SK-N-SH treated with all-trans-retinoic acid at 6 μM for 48 hours (cell line): ENCODE measurements at regions not wholly inside any gene's neighbourhood (a gene's known extent, or its start where the extent isn't known, plus 50 kb on each side); places are given as distances from the start of the nearest gene placed in this dataset.

Source experiments
- ATAC-seq: fragments of 200-7000 bp; cut with Tn5 transposase; 3 replicates; pipeline ENCODE4 v1.9.1; 2020; ENCODE audit warnings: mild to moderate bottlenecking, moderate library complexity
- ARNTL ChIP-seq: fragments of 450-650 bp; formaldehyde crosslinking; IDR thresholded peaks from 2 replicates; pipeline ENCODE4 v1.5.0; 2020; ENCODE audit warnings: low read depth, mild to moderate bottlenecking, moderate library complexity, borderline replicate concordance
- BACH2 ChIP-seq: fragments of 250-450 bp; sonication (Bioruptor Pico); IDR thresholded peaks from 2 replicates; pipeline ENCODE4 v1.9.0; 2021; ENCODE audit warnings: mild to moderate bottlenecking, borderline replicate concordance
- CSDC2 ChIP-seq: fragments of 250-450 bp; sonication (Bioruptor Pico); IDR thresholded peaks from 2 replicates; pipeline ENCODE4 v1.5.0; 2020; ENCODE audit warnings: mild to moderate bottlenecking, moderate library complexity
- ESRRG ChIP-seq: fragments of 250-450 bp; sonication (Bioruptor Pico); IDR thresholded peaks from 2 replicates; pipeline ENCODE4 v1.6.1; 2021; ENCODE audit warnings: mild to moderate bottlenecking
- GLIS3 ChIP-seq: fragments of 250-450 bp; sonication (Bioruptor Pico); IDR thresholded peaks from 2 replicates; pipeline ENCODE4 v1.5.0; 2020; ENCODE audit warnings: mild to moderate bottlenecking, moderate library complexity
- ISL1 ChIP-seq: fragments of 250-450 bp; sonication (Bioruptor Pico); IDR thresholded peaks from 2 replicates; pipeline ENCODE4 v2.1.2; 2022; ENCODE audit warnings: mild to moderate bottlenecking, moderate library complexity
- OSR1 ChIP-seq: fragments of 250-450 bp; sonication (Bioruptor Pico); IDR thresholded peaks from 2 replicates; pipeline ENCODE4 v1.8.0; 2022; ENCODE audit warnings: moderate library complexity, mild to moderate bottlenecking, inconsistent platforms
- PPARA ChIP-seq: fragments of 250-450 bp; sonication (Bioruptor Pico); IDR thresholded peaks from 2 replicates; pipeline ENCODE4 v1.5.0; 2020; ENCODE audit warnings: mild to moderate bottlenecking, borderline replicate concordance
- RARB ChIP-seq: fragments of 250-450 bp; sonication (Bioruptor Pico); IDR thresholded peaks from 2 replicates; pipeline ENCODE4 v1.8.0; 2021; ENCODE audit warnings: mild to moderate bottlenecking, moderate library complexity
- SNAI2 ChIP-seq: fragments of 250-450 bp; sonication (Bioruptor Pico); IDR thresholded peaks from 2 replicates; pipeline ENCODE4 v1.5.0; 2020; ENCODE audit warnings: mild to moderate bottlenecking, moderate library complexity
- TOX ChIP-seq: fragments of 250-450 bp; sonication (Bioruptor Pico); IDR thresholded peaks from 2 replicates; pipeline ENCODE4 v1.8.0; 2021; ENCODE audit warnings: mild to moderate bottlenecking, moderate library complexity, borderline replicate concordance
- ZC3H10 ChIP-seq: fragments of 250-450 bp; sonication (Bioruptor Pico); IDR thresholded peaks from 2 replicates; pipeline ENCODE4 v1.5.1; 2021; ENCODE audit warnings: mild to moderate bottlenecking, moderate library complexity
- ZFP3 ChIP-seq: fragments of 250-450 bp; sonication (Bioruptor Pico); IDR thresholded peaks from 2 replicates; pipeline ENCODE4 v1.5.0; 2020; ENCODE audit warnings: mild to moderate bottlenecking, moderate library complexity
- ZFP30 ChIP-seq: fragments of 450-650 bp; formaldehyde crosslinking; IDR thresholded peaks from 2 replicates; pipeline ENCODE4 v1.5.0; 2022; ENCODE audit warnings: mild to moderate bottlenecking, moderate library complexity
- ZNF565 ChIP-seq: fragments of 450-650 bp; formaldehyde crosslinking; conservative IDR thresholded peaks from 2 replicates; pipeline ENCODE4 v1.5.0; 2020; ENCODE audit warnings: low read depth, mild to moderate bottlenecking, moderate library complexity
- ZNF70 ChIP-seq: fragments of 450-650 bp; formaldehyde crosslinking; IDR thresholded peaks from 2 replicates; pipeline ENCODE4 v1.5.0; 2020; ENCODE audit warnings: mild to moderate bottlenecking, moderate library complexity
- ZNF8 ChIP-seq: fragments of 450-650 bp; formaldehyde crosslinking; IDR thresholded peaks from 2 replicates; pipeline ENCODE4 v1.5.0; 2020; ENCODE audit warnings: mild to moderate bottlenecking, moderate library complexity
- TF ChIP-seq, protein P1 (sequence below): fragments of 250-450 bp; sonication (Bioruptor Pico); IDR thresholded peaks from 2 replicates; pipeline ENCODE4 v1.8.0; 2020; ENCODE audit warnings: mild to moderate bottlenecking, moderate library complexity, borderline replicate concordance
- TF ChIP-seq, protein P2 (sequence below): fragments of 250-450 bp; sonication (Bioruptor Pico); IDR thresholded peaks from 2 replicates; pipeline ENCODE4 v1.5.0; 2020; ENCODE audit warnings: mild to moderate bottlenecking, moderate library complexity
- TF ChIP-seq, protein P3 (sequence below): fragments of 250-450 bp; sonication (Bioruptor Pico); IDR thresholded peaks from 2 replicates; pipeline ENCODE4 v1.5.1; 2021; ENCODE audit warnings: mild to moderate bottlenecking, moderate library complexity

DNA sequence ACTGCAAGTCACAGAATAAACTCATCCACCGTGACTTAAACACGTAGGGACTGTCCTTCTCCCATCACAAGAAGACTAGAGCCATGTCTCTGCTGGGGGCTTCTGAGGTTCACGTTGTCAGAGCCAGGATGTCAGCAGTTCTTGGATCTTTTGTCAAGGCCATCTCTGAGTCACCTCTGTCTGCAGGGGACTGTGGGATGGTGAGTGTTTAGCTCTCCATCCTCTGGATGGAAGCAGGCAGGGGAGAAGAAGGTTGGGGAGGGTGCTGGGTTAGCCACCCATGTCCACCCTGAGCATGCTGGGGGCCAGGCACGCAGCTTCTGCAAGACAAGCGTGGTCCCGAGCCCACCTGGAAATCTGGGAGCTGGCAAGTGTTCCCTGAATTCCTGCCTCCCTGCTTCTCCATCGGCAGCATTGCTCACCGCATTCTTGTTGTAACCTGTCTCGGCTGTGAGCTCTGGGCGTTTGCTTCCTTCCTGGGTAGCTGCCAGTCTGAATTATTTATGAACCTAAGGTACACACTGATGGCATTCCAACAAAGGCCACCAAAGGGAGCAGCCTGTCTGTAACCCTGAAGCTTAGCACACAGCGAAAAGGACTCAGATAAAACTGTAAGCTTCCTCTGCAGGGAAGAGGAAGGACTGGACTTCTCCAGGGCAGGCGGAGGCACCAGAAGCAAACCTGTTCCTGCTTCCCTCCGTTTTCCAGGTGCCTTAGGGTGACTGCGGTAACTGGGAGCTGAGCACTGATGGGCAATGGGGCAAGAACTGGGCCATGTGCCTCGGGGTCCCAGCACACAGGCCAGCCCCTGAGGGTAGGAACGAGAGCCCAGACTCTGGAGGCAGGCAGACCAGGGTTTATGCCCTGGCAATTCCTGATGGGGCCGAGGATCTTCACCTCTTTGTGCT lies 88.6 kb downstream of the RIPK4 start:
- no peak for TF ChIP-seq ISL1
- TF ChIP-seq ZFP30, result no peak
- TF ChIP-seq ZNF565 (CRISPR knock-in tag), result no peak
- no peak for TF ChIP-seq TOX (CRISPR knock-in tag)
- TF ChIP-seq CSDC2 (CRISPR knock-in tag), result no peak
- TF ChIP-seq, protein P1, sequence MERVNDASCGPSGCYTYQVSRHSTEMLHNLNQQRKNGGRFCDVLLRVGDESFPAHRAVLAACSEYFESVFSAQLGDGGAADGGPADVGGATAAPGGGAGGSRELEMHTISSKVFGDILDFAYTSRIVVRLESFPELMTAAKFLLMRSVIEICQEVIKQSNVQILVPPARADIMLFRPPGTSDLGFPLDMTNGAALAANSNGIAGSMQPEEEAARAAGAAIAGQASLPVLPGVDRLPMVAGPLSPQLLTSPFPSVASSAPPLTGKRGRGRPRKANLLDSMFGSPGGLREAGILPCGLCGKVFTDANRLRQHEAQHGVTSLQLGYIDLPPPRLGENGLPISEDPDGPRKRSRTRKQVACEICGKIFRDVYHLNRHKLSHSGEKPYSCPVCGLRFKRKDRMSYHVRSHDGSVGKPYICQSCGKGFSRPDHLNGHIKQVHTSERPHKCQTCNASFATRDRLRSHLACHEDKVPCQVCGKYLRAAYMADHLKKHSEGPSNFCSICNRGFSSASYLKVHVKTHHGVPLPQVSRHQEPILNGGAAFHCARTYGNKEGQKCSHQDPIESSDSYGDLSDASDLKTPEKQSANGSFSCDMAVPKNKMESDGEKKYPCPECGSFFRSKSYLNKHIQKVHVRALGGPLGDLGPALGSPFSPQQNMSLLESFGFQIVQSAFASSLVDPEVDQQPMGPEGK (CRISPR knock-in tag), result no peak
- no peak for TF ChIP-seq SNAI2
- no peak for TF ChIP-seq ZC3H10
- TF ChIP-seq, protein P2, sequence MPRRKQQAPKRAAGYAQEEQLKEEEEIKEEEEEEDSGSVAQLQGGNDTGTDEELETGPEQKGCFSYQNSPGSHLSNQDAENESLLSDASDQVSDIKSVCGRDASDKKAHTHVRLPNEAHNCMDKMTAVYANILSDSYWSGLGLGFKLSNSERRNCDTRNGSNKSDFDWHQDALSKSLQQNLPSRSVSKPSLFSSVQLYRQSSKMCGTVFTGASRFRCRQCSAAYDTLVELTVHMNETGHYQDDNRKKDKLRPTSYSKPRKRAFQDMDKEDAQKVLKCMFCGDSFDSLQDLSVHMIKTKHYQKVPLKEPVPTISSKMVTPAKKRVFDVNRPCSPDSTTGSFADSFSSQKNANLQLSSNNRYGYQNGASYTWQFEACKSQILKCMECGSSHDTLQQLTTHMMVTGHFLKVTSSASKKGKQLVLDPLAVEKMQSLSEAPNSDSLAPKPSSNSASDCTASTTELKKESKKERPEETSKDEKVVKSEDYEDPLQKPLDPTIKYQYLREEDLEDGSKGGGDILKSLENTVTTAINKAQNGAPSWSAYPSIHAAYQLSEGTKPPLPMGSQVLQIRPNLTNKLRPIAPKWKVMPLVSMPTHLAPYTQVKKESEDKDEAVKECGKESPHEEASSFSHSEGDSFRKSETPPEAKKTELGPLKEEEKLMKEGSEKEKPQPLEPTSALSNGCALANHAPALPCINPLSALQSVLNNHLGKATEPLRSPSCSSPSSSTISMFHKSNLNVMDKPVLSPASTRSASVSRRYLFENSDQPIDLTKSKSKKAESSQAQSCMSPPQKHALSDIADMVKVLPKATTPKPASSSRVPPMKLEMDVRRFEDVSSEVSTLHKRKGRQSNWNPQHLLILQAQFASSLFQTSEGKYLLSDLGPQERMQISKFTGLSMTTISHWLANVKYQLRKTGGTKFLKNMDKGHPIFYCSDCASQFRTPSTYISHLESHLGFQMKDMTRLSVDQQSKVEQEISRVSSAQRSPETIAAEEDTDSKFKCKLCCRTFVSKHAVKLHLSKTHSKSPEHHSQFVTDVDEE (CRISPR knock-in tag), result no peak
- no peak for TF ChIP-seq RARB (CRISPR knock-in tag)
- no peak for TF ChIP-seq ESRRG (CRISPR knock-in tag)
- peak; percentile 57 for ATAC-seq

DNA sequence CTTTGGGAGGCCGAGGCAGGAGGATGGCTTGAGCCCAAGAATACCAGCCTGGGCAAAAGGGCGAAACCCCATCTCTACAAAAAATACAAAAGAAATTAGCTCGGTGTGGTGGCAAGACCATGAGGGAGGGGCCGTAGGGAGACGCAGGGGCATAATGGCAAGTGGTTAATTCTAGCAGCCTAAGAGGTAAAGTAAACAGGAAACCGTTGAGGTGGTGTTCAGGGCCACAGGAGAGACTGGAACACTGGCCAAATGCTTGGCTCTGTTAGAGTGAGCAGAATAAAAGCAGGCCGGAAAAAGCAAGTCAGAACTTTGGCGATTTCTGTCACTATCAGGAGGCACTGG lies 89.2 kb downstream of the RIPK4 start:
- ATAC-seq, result no peak
- no peak for TF ChIP-seq ZFP30
- no peak for TF ChIP-seq ISL1
- no peak for TF ChIP-seq TOX (CRISPR knock-in tag)
- no peak for TF ChIP-seq BACH2 (CRISPR knock-in tag)
- TF ChIP-seq, protein P2 (CRISPR knock-in tag), result no peak
- TF ChIP-seq ZC3H10, result no peak
- TF ChIP-seq ZNF565 (CRISPR knock-in tag), result no peak
- no peak for TF ChIP-seq RARB (CRISPR knock-in tag)
- no peak for TF ChIP-seq ZNF70 (CRISPR knock-in tag)
- no peak for TF ChIP-seq ZFP3

DNA sequence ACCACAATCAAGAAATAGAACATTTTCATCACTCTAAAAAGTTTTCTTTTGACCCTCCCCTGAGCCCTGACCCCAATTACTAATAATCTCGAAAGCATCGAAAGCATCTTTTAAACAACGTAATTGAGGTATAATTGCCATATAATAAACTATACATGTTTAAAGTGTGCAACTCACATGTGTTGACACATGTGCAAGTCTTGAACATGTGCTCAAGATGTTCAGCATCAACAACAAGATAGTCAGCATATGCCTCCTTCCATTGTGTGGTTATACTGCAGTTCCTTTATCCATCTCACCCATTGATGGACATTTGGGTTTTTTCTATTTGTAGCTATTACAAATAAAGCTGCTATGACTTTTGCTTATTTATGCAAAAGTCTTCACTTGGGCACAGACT lies 90.7 kb downstream of the RIPK4 start:
- TF ChIP-seq, protein P3, sequence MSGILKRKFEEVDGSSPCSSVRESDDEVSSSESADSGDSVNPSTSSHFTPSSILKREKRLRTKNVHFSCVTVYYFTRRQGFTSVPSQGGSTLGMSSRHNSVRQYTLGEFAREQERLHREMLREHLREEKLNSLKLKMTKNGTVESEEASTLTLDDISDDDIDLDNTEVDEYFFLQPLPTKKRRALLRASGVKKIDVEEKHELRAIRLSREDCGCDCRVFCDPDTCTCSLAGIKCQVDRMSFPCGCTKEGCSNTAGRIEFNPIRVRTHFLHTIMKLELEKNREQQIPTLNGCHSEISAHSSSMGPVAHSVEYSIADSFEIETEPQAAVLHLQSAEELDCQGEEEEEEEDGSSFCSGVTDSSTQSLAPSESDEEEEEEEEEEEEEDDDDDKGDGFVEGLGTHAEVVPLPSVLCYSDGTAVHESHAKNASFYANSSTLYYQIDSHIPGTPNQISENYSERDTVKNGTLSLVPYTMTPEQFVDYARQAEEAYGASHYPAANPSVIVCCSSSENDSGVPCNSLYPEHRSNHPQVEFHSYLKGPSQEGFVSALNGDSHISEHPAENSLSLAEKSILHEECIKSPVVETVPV (CRISPR knock-in tag), result no peak
- TF ChIP-seq ISL1, result no peak
- ATAC-seq, result no peak

DNA sequence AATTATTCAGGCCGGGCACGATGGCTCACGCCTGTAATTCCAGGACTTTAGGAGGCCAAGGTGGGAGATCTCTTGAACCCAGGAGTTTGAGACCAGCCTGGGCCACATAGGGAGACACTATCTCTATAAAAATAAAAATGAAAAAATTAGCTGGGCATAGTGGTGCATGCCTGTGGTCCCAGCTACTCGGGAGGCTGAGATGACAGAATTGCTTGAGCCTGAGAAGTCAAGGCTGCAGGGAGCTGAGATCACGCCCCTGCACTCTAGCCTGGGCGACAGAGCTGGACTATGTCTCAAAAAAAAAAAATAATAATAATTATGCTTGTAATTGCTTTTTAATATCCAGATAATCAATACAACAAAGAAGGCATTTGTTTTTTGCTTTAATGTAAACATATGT lies 91.3 kb downstream of the RIPK4 start:
- TF ChIP-seq OSR1, result no peak
- no peak for TF ChIP-seq GLIS3
- no peak for TF ChIP-seq ZC3H10
- TF ChIP-seq ZFP30, result no peak
- ATAC-seq, result no peak

DNA sequence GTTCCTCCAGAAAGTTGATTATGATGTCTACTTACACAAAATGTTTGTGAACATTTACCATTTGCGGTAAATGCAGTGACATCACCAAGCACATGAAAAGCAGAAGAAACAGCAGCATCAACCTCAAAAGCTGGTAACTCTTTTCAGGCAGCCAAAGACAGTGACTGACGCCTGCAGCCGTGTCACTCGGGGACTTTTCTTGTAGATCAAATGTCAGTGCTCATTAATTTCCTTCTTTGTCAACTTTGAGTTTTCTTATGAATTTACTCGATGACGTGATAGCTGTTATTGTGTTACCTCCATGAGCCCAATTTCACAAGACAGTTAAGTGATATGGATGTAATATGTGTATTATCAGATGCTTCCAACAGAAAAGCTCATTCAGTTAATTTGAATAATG lies 92.5 kb downstream of the RIPK4 start:
- no peak for ATAC-seq
- TF ChIP-seq GLIS3 (no peak), SNAI2 (no peak), OSR1 (no peak), PPARA (CRISPR knock-in tag) (no peak), ZNF565 (CRISPR knock-in tag) (no peak), TOX (CRISPR knock-in tag) (no peak), ZNF70 (CRISPR knock-in tag) (no peak), ZNF8 (CRISPR knock-in tag) (no peak), ZC3H10 (no peak), ARNTL (CRISPR knock-in tag) (no peak)
- TF ChIP-seq, protein P2 (CRISPR knock-in tag), result no peak
- TF ChIP-seq, protein P3 (CRISPR knock-in tag), result no peak
